ENCODE measurements at regions not wholly inside any gene's neighbourhood (a gene's known extent, or its start where the extent isn't known, plus 50 kb on each side); places are given as distances from the start of the nearest gene placed in this dataset.

DNA sequence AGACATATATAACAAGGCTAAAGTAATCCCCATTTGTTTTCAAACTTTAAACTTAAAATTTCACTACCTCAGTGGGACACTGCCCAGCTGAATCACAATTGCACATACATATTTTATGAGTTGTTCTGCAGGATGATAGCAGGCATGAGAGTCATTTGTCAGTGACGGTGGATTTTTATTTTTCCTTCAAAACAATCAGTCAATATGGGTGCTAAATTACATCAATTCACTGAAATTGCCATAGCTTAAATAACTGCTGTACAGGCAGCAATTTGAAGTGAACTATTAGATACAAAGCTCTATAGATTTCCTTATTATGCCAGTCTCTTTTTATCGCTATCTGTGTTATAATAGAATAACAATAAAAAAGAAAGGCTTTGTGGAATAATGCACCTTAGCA lies 784.6 kb upstream of the ANO3 start:
- no peak for TF ChIP-seq POLR2A (IDR thresholded peaks at IDR 0.05)
- TF ChIP-seq POLR2AphosphoS5 (IDR thresholded peaks at IDR 0.05), result no peak
- no peak for TF ChIP-seq CTCF (IDR thresholded peaks at IDR 0.05)
